ENCODE measurements at regions not wholly inside any gene's neighbourhood (a gene's known extent, or its start where the extent isn't known, plus 50 kb on each side); places are given as distances from the start of the nearest gene placed in this dataset.

DNA sequence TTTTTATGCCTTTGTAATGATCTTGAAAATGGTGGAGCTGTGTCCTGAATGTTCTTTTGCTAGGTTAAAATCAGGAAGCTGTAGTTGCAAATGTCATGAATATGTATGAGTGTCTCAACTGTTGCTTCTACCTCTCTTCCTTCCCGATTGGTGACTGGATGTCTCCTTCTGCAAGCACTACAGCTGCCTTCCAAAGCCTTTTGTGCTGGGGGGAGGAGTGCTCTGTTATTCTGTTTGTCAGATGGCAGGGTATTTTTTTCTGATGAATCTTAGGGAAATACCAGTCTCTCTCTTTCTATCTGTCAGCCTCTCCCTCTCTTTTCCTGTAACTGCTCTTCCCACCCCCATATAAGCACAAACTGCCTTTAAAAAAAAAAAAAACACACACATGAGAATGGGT, 1396.3 kb upstream of the CELF4 start:
- Histone ChIP-seq H3K4me3 (ENCODE audit: low read depth in 1 of 3, low read length in 3 of 3) (no peak overlapping the region), H3K27ac (ENCODE audit: low read depth in 1 of 2, low read length in 2 of 2) (no peak overlapping the region), H3K9ac (ENCODE audit: low read depth in 1 of 2, low read length in 2 of 2) (no peak overlapping the region), H3K27me3 (ENCODE audit: control insufficient read depth in 4 of 4, insufficient read depth in 4 of 4, low read length in 3 of 4) (no peaks in the 10 kb centered on the region), H3K36me3 (ENCODE audit: control insufficient read depth in 4 of 4, insufficient read depth in 3 of 4, low read depth in 1 of 4, low read length in 3 of 4) (no peaks in the 10 kb centered on the region), H3K9me3 (ENCODE audit: control insufficient read depth in 4 of 4, low read length in 3 of 4) (no peaks in the 10 kb centered on the region), H3K4me1 (ENCODE audit: control insufficient read depth in 4 of 4, insufficient read depth in 4 of 4, low read length in 3 of 4) (peaks cover 2 to 13% (median 10%) of the 10 kb centered on the region in 4 donors)
- TF ChIP-seq NR2F2 (IDR thresholded peaks at IDR 0.05) (no peak), RXRA (IDR thresholded peaks at IDR 0.05) (no peak), FOXA2 (IDR thresholded peaks at IDR 0.05) (no peak), JUND (IDR thresholded peaks at IDR 0.05) (no peak), FOXA1 (IDR thresholded peaks at IDR 0.05) (no peak), GABPA (IDR thresholded peaks at IDR 0.05 in 1 of 2, conservative IDR thresholded peaks at IDR 0.05 in 1 of 2) (no peak), TAF1 (conservative IDR thresholded peaks at IDR 0.05) (no peak), RAD21 (IDR thresholded peaks at IDR 0.05) (no peak), EGR1 (IDR thresholded peaks at IDR 0.05; ENCODE audit: low read depth in 2 of 2) (no peak)
- TF ChIP-seq, protein P1, sequence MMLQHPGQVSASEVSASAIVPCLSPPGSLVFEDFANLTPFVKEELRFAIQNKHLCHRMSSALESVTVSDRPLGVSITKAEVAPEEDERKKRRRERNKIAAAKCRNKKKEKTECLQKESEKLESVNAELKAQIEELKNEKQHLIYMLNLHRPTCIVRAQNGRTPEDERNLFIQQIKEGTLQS (IDR thresholded peaks at IDR 0.05): no peak
- TF ChIP-seq, protein P2, sequence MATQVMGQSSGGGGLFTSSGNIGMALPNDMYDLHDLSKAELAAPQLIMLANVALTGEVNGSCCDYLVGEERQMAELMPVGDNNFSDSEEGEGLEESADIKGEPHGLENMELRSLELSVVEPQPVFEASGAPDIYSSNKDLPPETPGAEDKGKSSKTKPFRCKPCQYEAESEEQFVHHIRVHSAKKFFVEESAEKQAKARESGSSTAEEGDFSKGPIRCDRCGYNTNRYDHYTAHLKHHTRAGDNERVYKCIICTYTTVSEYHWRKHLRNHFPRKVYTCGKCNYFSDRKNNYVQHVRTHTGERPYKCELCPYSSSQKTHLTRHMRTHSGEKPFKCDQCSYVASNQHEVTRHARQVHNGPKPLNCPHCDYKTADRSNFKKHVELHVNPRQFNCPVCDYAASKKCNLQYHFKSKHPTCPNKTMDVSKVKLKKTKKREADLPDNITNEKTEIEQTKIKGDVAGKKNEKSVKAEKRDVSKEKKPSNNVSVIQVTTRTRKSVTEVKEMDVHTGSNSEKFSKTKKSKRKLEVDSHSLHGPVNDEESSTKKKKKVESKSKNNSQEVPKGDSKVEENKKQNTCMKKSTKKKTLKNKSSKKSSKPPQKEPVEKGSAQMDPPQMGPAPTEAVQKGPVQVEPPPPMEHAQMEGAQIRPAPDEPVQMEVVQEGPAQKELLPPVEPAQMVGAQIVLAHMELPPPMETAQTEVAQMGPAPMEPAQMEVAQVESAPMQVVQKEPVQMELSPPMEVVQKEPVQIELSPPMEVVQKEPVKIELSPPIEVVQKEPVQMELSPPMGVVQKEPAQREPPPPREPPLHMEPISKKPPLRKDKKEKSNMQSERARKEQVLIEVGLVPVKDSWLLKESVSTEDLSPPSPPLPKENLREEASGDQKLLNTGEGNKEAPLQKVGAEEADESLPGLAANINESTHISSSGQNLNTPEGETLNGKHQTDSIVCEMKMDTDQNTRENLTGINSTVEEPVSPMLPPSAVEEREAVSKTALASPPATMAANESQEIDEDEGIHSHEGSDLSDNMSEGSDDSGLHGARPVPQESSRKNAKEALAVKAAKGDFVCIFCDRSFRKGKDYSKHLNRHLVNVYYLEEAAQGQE (IDR thresholded peaks at IDR 0.05): no peak
- DNase-seq (ENCODE audit: low spot score): no peak
- WGBS: 81% methylated on average over 1 of the region's 1 CpG

DNA sequence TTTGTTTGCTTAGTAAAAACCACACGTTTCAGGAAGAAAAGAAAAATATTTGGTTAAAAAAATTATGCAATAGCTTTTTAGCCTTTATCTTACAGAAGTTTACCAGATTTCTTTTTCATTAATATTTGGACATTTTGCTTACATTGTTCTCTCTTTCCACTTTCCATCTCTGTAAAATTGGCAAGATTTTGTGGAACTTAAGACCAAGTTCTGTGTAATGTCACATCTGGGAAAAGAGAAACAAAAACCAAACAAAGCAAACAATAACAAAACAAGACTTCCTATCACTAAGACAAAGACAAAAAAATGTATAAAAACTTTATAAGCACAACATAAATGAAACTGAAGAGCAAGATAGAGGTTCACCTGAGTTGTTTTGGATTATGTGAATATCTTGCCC, 1392.1 kb upstream of the CELF4 start:
- no peak overlapping the region for H3K27ac ChIP-seq (ENCODE audit: low read depth in 1 of 2, low read length in 2 of 2)
- H3K9ac ChIP-seq (ENCODE audit: low read depth in 1 of 2, low read length in 2 of 2): no peak overlapping the region
- TF ChIP-seq JUND (IDR thresholded peaks at IDR 0.05) (no peak), HNF4G (IDR thresholded peaks at IDR 0.05) (no peak), EGR1 (IDR thresholded peaks at IDR 0.05; ENCODE audit: low read depth in 2 of 2) (no peak), HNF4A (conservative IDR thresholded peaks at IDR 0.05) (no peak), RAD21 (IDR thresholded peaks at IDR 0.05) (no peak), RXRA (IDR thresholded peaks at IDR 0.05) (no peak), YY1 (IDR thresholded peaks at IDR 0.05) (no peak)
- TF ChIP-seq, protein P3, sequence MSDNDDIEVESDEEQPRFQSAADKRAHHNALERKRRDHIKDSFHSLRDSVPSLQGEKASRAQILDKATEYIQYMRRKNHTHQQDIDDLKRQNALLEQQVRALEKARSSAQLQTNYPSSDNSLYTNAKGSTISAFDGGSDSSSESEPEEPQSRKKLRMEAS (IDR thresholded peaks at IDR 0.05): no peak
- TF ChIP-seq, protein P1 (IDR thresholded peaks at IDR 0.05): no peak
- TF ChIP-seq, protein P2 (IDR thresholded peaks at IDR 0.05): no peak
- H3K36me3 ChIP-seq (ENCODE audit: control insufficient read depth in 4 of 4, insufficient read depth in 3 of 4, low read depth in 1 of 4, low read length in 3 of 4): no peaks in the 10 kb centered on the region
- H3K4me1 ChIP-seq (ENCODE audit: control insufficient read depth in 4 of 4, insufficient read depth in 4 of 4, low read length in 3 of 4): no peaks in the 10 kb centered on the region
- H3K9me3 ChIP-seq (ENCODE audit: control insufficient read depth in 4 of 4, low read length in 3 of 4): no peaks in the 10 kb centered on the region
- WGBS: 8% methylated on average over 1 of the region's 1 CpG
- no peak for DNase-seq (ENCODE audit: low spot score)
- no peak overlapping the region for H3K4me3 ChIP-seq (ENCODE audit: low read depth in 1 of 3, low read length in 3 of 3)
- H3K27me3 ChIP-seq (ENCODE audit: control insufficient read depth in 4 of 4, insufficient read depth in 4 of 4, low read length in 3 of 4): no peaks in the 10 kb centered on the region

Data from liver (tissue), 7 donors.